HG03280 (cell line): ENCODE measurements at regions not wholly inside any gene's neighbourhood (a gene's known extent, or its start where the extent isn't known, plus 50 kb on each side); places are given as distances from the start of the nearest gene placed in this dataset.
A peak's percentile ranks its signal among the peaks of the same experiment; 100 is the strongest.

Experiments used
- ATAC-seq: cut with Tn5 transposase; IDR thresholded peaks from one replicate; pipeline ENCODE4 v1.9.1; 2021; ENCODE audit warnings: mild to moderate bottlenecking, moderate library complexity; ENCODE audit not compliant: unreplicated experiment

GRCh38 chr4:20625426-20625825, 74.8 kb upstream of the PACRGL start:
- no peak for ATAC-seq

- no peak for ATAC-seq
These were observed 73.8 kb upstream of the PACRGL start for GRCh38 chr4:20626326-20627005.

- ATAC-seq, result no peak
These were observed 72.4 kb upstream of the PACRGL start for GRCh38 chr4:20627866-20628265.

GRCh38 chr4:20629186-20630106, 70.8 kb upstream of the PACRGL start:
- ATAC-seq, result peak; percentile 64

DNA sequence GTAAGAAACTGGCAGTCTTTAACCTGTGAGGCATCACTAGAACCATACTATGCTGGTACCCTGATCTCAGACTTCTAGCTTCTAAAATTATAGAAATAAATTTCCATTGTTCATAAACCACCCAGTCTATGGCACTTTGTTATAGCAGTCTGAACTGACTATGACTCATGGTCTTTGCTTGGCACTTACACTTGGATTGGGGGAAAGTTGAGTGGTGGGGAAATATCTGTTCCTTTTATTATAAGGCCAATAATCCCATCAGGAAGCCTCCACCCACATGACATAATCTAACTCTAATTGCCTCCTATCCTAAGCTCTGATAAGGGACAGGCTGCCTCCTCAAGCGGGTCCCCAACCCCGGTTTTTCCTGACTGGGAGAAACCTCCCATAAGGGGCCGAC, 61.4 kb upstream of the PACRGL start:
- no peak for ATAC-seq

DNA sequence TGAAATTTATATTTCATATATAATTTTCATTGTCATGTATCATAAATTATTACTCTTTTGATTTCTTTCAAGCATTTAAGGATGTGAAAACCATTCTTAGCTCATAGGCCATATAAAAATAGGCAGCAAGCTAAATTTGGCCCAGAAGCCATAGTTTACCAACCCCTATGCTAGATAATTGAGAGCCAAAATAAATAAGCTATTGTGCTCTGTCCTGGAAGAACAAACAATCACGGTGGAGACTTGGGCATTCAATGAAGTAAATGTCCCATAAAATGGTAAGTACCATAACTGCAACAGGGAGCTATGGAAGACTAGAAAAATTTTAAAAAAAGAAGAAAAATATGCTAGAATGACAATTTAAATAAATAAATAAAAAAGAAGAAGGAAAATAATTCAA, 60.9 kb upstream of the PACRGL start:
- no peak for ATAC-seq

- ATAC-seq, result no peak
These were observed 59.3 kb upstream of the PACRGL start for GRCh38 chr4:20640989-20641388.

GRCh38 chr4:20641976-20642375, 58.3 kb upstream of the PACRGL start:
- ATAC-seq, result no peak

- ATAC-seq, result no peak
These were observed 56.6 kb upstream of the PACRGL start for GRCh38 chr4:20643631-20644030.

DNA sequence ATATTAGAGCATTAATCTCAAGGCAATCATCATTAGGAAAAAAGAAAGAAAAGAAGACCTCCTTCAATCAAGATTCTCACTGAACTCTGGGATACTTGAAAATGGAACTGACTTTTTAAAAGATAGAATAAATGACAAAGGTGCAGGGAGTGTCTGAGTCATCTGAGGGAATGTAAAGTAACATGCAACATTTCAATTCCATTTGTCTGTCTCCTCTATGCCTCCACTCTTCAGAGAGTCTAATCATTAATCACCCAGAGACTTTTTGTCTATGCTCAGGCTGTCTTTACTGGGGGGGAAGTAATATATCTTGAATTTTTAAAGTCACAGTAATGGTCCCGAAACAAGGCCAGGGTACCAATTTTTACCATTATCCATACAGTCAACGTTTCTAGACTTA, 55.0 kb upstream of the PACRGL start:
- ATAC-seq, result no peak

DNA sequence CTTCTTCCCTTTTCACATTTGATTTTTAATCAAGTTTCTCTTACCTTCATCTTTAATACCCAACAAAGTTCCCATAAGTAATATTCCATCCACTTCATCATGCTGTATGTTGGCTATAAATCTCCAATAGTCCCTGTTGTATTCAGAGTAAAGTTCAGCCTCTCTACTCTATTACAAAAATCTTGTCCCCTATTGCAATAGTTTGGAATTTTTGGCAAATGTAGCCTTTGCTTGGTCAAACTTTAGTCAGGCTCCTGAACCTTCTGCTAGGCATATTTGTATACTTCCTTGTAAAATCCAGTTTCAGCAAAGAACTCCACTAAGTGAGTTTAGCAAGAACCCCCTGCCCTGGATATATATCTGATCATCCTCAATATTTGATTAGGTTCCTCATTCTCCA, 54.0 kb upstream of the PACRGL start:
- no peak for ATAC-seq
